GM21526 (cell line): ENCODE measurements at regions not wholly inside any gene's neighbourhood (a gene's known extent, or its start where the extent isn't known, plus 50 kb on each side); places are given as distances from the start of the nearest gene placed in this dataset.
"Not testable (repeated sequence)": the region's sequence is repeated elsewhere in the genome, so short reads cannot be mapped to it uniquely, and the experiment has no call there.

Source experiments
- ATAC-seq: cut with Tn5 transposase; IDR thresholded peaks from one replicate; pipeline ENCODE4 v1.9.1; 2021; ENCODE audit warnings: moderate library complexity; ENCODE audit not compliant: unreplicated experiment, low FRiP score

- ATAC-seq = no peak
Measured at GRCh38 chr21:16211339-16212303, 481.8 kb downstream of the USP25 start.

- no peak for ATAC-seq
Measured at GRCh38 chr21:16213518-16213917, 483.7 kb downstream of the USP25 start.

- no peak for ATAC-seq
Measured at GRCh38 chr21:16215193-16215592, 485.4 kb downstream of the USP25 start.

- ATAC-seq = no peak
Measured at GRCh38 chr21:16215663-16216183, 485.9 kb downstream of the USP25 start.

- ATAC-seq = no peak
Measured at GRCh38 chr21:16216288-16216962, 486.6 kb downstream of the USP25 start.

GRCh38 chr21:16218682-16219343 is 489.0 kb downstream of the USP25 start:
- no peak for ATAC-seq

- not testable (repeated sequence) for ATAC-seq
Measured at GRCh38 chr21:16224756-16225155, 495.0 kb downstream of the USP25 start.

GRCh38 chr21:16239659-16240265 is 510.0 kb downstream of the USP25 start:
- ATAC-seq = no peak

- ATAC-seq = no peak
Measured at GRCh38 chr21:16241016-16241415, 511.2 kb downstream of the USP25 start.

- no peak for ATAC-seq
Measured at GRCh38 chr21:16241479-16241963, 511.7 kb downstream of the USP25 start.

- no peak for ATAC-seq
Measured at GRCh38 chr21:16243396-16243795, 513.6 kb downstream of the USP25 start.

- ATAC-seq = no peak
Measured at GRCh38 chr21:16248705-16249104, 518.9 kb downstream of the USP25 start.

- no peak for ATAC-seq
Measured at GRCh38 chr21:16250273-16250672, 520.5 kb downstream of the USP25 start.

GRCh38 chr21:16258844-16259611 is 529.2 kb downstream of the USP25 start:
- ATAC-seq = no peak

GRCh38 chr21:16262091-16262490 is 532.3 kb downstream of the USP25 start:
- ATAC-seq = no peak

GRCh38 chr21:16264319-16264718 is 534.5 kb downstream of the USP25 start:
- ATAC-seq = no peak

- ATAC-seq = no peak
Measured at GRCh38 chr21:16269476-16269875, 539.7 kb downstream of the USP25 start.

- no peak for ATAC-seq
Measured at GRCh38 chr21:16279731-16280581, 550.2 kb downstream of the USP25 start.

- ATAC-seq = no peak
Measured at GRCh38 chr21:16280686-16281091, 550.9 kb downstream of the USP25 start.
